ENCODE measurements at regions not wholly inside any gene's neighbourhood (a gene's known extent, or its start where the extent isn't known, plus 50 kb on each side); places are given as distances from the start of the nearest gene placed in this dataset.
"Not testable (repeated sequence)": the region's sequence is repeated elsewhere in the genome, so short reads cannot be mapped to it uniquely, and the experiment has no call there.

- Histone ChIP-seq H3K9me3 (replicated peaks in 1 of 2; ENCODE audit: control insufficient read depth in 2 of 2, insufficient read depth in 1 of 2, low read depth in 1 of 2, low read length in 2 of 2) (no peaks in the 10 kb centered on the region), H3K4ac (ENCODE audit: low read length) (no peak overlapping the region), H2BK120ac (ENCODE audit: low read depth, low read length) (no peak overlapping the region), H4K8ac (ENCODE audit: low read depth, low read length) (no peak overlapping the region), H2AK5ac (ENCODE audit: low read depth, low read length) (no peak overlapping the region), H2BK15ac (ENCODE audit: low read length) (no peak overlapping the region), H4K91ac (ENCODE audit: low read depth, low read length, poor library complexity) (no peak overlapping the region), H3K23ac (ENCODE audit: low read depth, low read length, poor library complexity) (no peak overlapping the region), H2AFZ (ENCODE audit: low read length) (no peak overlapping the region), H3K4me1 (ENCODE audit: control insufficient read depth in 2 of 2, insufficient read depth in 1 of 2, low read depth in 1 of 2, low read length in 2 of 2) (no peaks in the 10 kb centered on the region), H3K18ac (ENCODE audit: low read length) (no peak overlapping the region), H2BK12ac (ENCODE audit: low read length) (no peak overlapping the region), H3K9ac (ENCODE audit: low read depth, low read length, poor library complexity) (no peak overlapping the region), H3K4me2 (ENCODE audit: insufficient read depth, low read length, poor library complexity, severe bottlenecking) (no peak overlapping the region), H3K79me1 (ENCODE audit: low read depth, low read length) (no peaks in the 10 kb centered on the region), H3K14ac (ENCODE audit: low read length) (no peak overlapping the region), H2BK5ac (ENCODE audit: low read length) (no peak overlapping the region), H3K27me3 (ENCODE audit: control insufficient read depth in 3 of 3, insufficient read depth in 3 of 3, low read depth in 1 of 3, low read length in 3 of 3) (peaks cover 0 to 4% (median 0%) of the 10 kb centered on the region in 3 experiments), H3K27ac (replicated peaks; ENCODE audit: low read length) (no peak overlapping the region), H3K36me3 (replicated peaks in 1 of 2; ENCODE audit: control insufficient read depth in 2 of 2, insufficient read depth in 2 of 2, low read length in 2 of 2) (no peaks in the 10 kb centered on the region), H3K4me3 (ENCODE audit: low read length in 2 of 2) (no peak overlapping the region)
- WGBS, 2 donors (ENCODE audit: extremely low coverage in 2 of 2, insufficient read length in 2 of 2, insufficient replicate concordance in 1 of 2) = no CpG with 5 or more reads among the region's 1 CpG
- DNase-seq (ENCODE audit: low spot score) = no peak
Measured at GRCh38 chr9:124139001-124139400, 118.7 kb upstream of the NEK6 start.

GRCh38 chr9:124140941-124141568 lies 116.7 kb upstream of the NEK6 start:
- Histone ChIP-seq H4K91ac (ENCODE audit: low read depth, low read length, poor library complexity) (no peak overlapping the region), H2BK12ac (ENCODE audit: low read length) (no peak overlapping the region), H3K9me3 (replicated peaks in 1 of 2; ENCODE audit: control insufficient read depth in 2 of 2, insufficient read depth in 1 of 2, low read depth in 1 of 2, low read length in 2 of 2) (no peaks in the 10 kb centered on the region), H3K4me1 (ENCODE audit: control insufficient read depth in 2 of 2, insufficient read depth in 1 of 2, low read depth in 1 of 2, low read length in 2 of 2) (no peaks in the 10 kb centered on the region), H3K4ac (ENCODE audit: low read length) (no peak overlapping the region), H2BK120ac (ENCODE audit: low read depth, low read length) (no peak overlapping the region), H3K4me2 (ENCODE audit: insufficient read depth, low read length, poor library complexity, severe bottlenecking) (no peak overlapping the region), H2BK5ac (ENCODE audit: low read length) (no peak overlapping the region), H3K23ac (ENCODE audit: low read depth, low read length, poor library complexity) (no peak overlapping the region), H3K18ac (ENCODE audit: low read length) (no peak overlapping the region), H3K14ac (ENCODE audit: low read length) (no peak overlapping the region), H2AK5ac (ENCODE audit: low read depth, low read length) (no peak overlapping the region), H3K27ac (replicated peaks; ENCODE audit: low read length) (no peak overlapping the region), H3K9ac (ENCODE audit: low read depth, low read length, poor library complexity) (no peak overlapping the region), H3K79me1 (ENCODE audit: low read depth, low read length) (no peaks in the 10 kb centered on the region), H3K36me3 (replicated peaks in 1 of 2; ENCODE audit: control insufficient read depth in 2 of 2, insufficient read depth in 2 of 2, low read length in 2 of 2) (no peaks in the 10 kb centered on the region), H2AFZ (ENCODE audit: low read length) (no peak overlapping the region), H4K8ac (ENCODE audit: low read depth, low read length) (no peak overlapping the region), H3K27me3 (ENCODE audit: control insufficient read depth in 3 of 3, insufficient read depth in 3 of 3, low read depth in 1 of 3, low read length in 3 of 3) (peaks cover 0 to 4% (median 0%) of the 10 kb centered on the region in 3 experiments), H2BK15ac (ENCODE audit: low read length) (no peak overlapping the region), H3K4me3 (ENCODE audit: low read length in 2 of 2) (no peak overlapping the region)
- DNase-seq (ENCODE audit: low spot score) = no peak
- no CpG with 5 or more reads among the region's 6 CpGs for WGBS, 2 donors (ENCODE audit: extremely low coverage in 2 of 2, insufficient read length in 2 of 2, insufficient replicate concordance in 1 of 2)

- H3K4me1 ChIP-seq (ENCODE audit: control insufficient read depth in 2 of 2, insufficient read depth in 1 of 2, low read depth in 1 of 2, low read length in 2 of 2); H2AK5ac ChIP-seq (ENCODE audit: low read depth, low read length); H2BK12ac ChIP-seq (ENCODE audit: low read length); H3K14ac ChIP-seq (ENCODE audit: low read length); H3K36me3 ChIP-seq (replicated peaks in 1 of 2; ENCODE audit: control insufficient read depth in 2 of 2, insufficient read depth in 2 of 2, low read length in 2 of 2); H2AFZ ChIP-seq (ENCODE audit: low read length); H4K91ac ChIP-seq (ENCODE audit: low read depth, low read length, poor library complexity); H3K9me3 ChIP-seq (replicated peaks in 1 of 2; ENCODE audit: control insufficient read depth in 2 of 2, insufficient read depth in 1 of 2, low read depth in 1 of 2, low read length in 2 of 2); H3K4ac ChIP-seq (ENCODE audit: low read length); H3K27me3 ChIP-seq (ENCODE audit: control insufficient read depth in 3 of 3, insufficient read depth in 3 of 3, low read depth in 1 of 3, low read length in 3 of 3); H3K4me3 ChIP-seq (ENCODE audit: low read length in 2 of 2); H3K79me1 ChIP-seq (ENCODE audit: low read depth, low read length); H4K8ac ChIP-seq (ENCODE audit: low read depth, low read length); H3K27ac ChIP-seq (replicated peaks; ENCODE audit: low read length); H2BK120ac ChIP-seq (ENCODE audit: low read depth, low read length); H3K4me2 ChIP-seq (ENCODE audit: insufficient read depth, low read length, poor library complexity, severe bottlenecking); DNase-seq (ENCODE audit: low spot score); H2BK15ac ChIP-seq (ENCODE audit: low read length); H2BK5ac ChIP-seq (ENCODE audit: low read length); H3K18ac ChIP-seq (ENCODE audit: low read length); H3K9ac ChIP-seq (ENCODE audit: low read depth, low read length, poor library complexity); H3K23ac ChIP-seq (ENCODE audit: low read depth, low read length, poor library complexity): not testable (repeated sequence)
- WGBS, 2 donors (ENCODE audit: extremely low coverage in 2 of 2, insufficient read length in 2 of 2, insufficient replicate concordance in 1 of 2) = no CpG with 5 or more reads among the region's 10 CpGs
Measured at GRCh38 chr9:124144561-124145123, 113.1 kb upstream of the NEK6 start.

GRCh38 chr9:124146031-124146561 lies 111.7 kb upstream of the NEK6 start:
- WGBS, 2 donors (ENCODE audit: extremely low coverage in 2 of 2, insufficient read length in 2 of 2, insufficient replicate concordance in 1 of 2) = no CpG with 5 or more reads among the region's 4 CpGs
- Histone ChIP-seq H3K27me3 (ENCODE audit: control insufficient read depth in 3 of 3, insufficient read depth in 3 of 3, low read depth in 1 of 3, low read length in 3 of 3) (no peaks in the 10 kb centered on the region), H4K8ac (ENCODE audit: low read depth, low read length) (no peak overlapping the region), H2BK120ac (ENCODE audit: low read depth, low read length) (no peak overlapping the region), H3K36me3 (replicated peaks in 1 of 2; ENCODE audit: control insufficient read depth in 2 of 2, insufficient read depth in 2 of 2, low read length in 2 of 2) (no peaks in the 10 kb centered on the region), H3K23ac (ENCODE audit: low read depth, low read length, poor library complexity) (no peak overlapping the region), H3K9me3 (replicated peaks in 1 of 2; ENCODE audit: control insufficient read depth in 2 of 2, insufficient read depth in 1 of 2, low read depth in 1 of 2, low read length in 2 of 2) (no peaks in the 10 kb centered on the region), H2BK12ac (ENCODE audit: low read length) (no peak overlapping the region), H3K9ac (ENCODE audit: low read depth, low read length, poor library complexity) (no peak overlapping the region), H2AK5ac (ENCODE audit: low read depth, low read length) (no peak overlapping the region), H3K14ac (ENCODE audit: low read length) (no peak overlapping the region), H3K4me2 (ENCODE audit: insufficient read depth, low read length, poor library complexity, severe bottlenecking) (no peak overlapping the region), H3K18ac (ENCODE audit: low read length) (no peak overlapping the region), H4K91ac (ENCODE audit: low read depth, low read length, poor library complexity) (no peak overlapping the region), H3K27ac (replicated peaks; ENCODE audit: low read length) (no peak overlapping the region), H3K4ac (ENCODE audit: low read length) (no peak overlapping the region), H3K79me1 (ENCODE audit: low read depth, low read length) (no peaks in the 10 kb centered on the region), H2AFZ (ENCODE audit: low read length) (no peak overlapping the region), H3K4me1 (ENCODE audit: control insufficient read depth in 2 of 2, insufficient read depth in 1 of 2, low read depth in 1 of 2, low read length in 2 of 2) (no peaks in the 10 kb centered on the region), H2BK15ac (ENCODE audit: low read length) (no peak overlapping the region), H3K4me3 (ENCODE audit: low read length in 2 of 2) (no peak overlapping the region), H2BK5ac (ENCODE audit: low read length) (no peak overlapping the region)
- DNase-seq (ENCODE audit: low spot score) = no peak

Data from neuronal stem cell (in vitro differentiated cells).